ENCODE measurements at regions not wholly inside any gene's neighbourhood (a gene's known extent, or its start where the extent isn't known, plus 50 kb on each side); places are given as distances from the start of the nearest gene placed in this dataset.
"Not testable (repeated sequence)": the region's sequence is repeated elsewhere in the genome, so short reads cannot be mapped to it uniquely, and the experiment has no call there.

GRCh38 chr5:135743705-135744411 is 90.6 kb upstream of the SLC25A48 start:
- peaks cover 2% of the 10 kb centered on the region for H3K27me3 ChIP-seq (ENCODE audit: insufficient read depth, low read length, poor library complexity)
- H3K27ac ChIP-seq (ENCODE audit: low read length): no peak overlapping the region
- no peak overlapping the region for H3K9ac ChIP-seq (ENCODE audit: low read depth, low read length)
- ATAC-seq (ENCODE audit: insufficient read depth, low read depth): no peak
- DNase-seq: no peak
- no peaks in the 10 kb centered on the region for H3K4me1 ChIP-seq (ENCODE audit: insufficient read depth, low read length)
- no peak overlapping the region for H3K4me2 ChIP-seq (ENCODE audit: insufficient read depth, low read length)
- no peaks in the 10 kb centered on the region for H3K36me3 ChIP-seq (ENCODE audit: insufficient read depth, low read length)
- TF ChIP-seq EZH2 (IDR thresholded peaks at IDR 0.05; ENCODE audit: borderline replicate concordance, low read depth, low read length, severe bottlenecking) (no peak), CTCF (IDR thresholded peaks at IDR 0.05; ENCODE audit: borderline replicate concordance, extremely low read depth, low read length, poor library complexity, severe bottlenecking) (no peak)
- H3K79me2 ChIP-seq (ENCODE audit: insufficient read depth, low read length): no peaks in the 10 kb centered on the region
- no peaks in the 10 kb centered on the region for H3K9me3 ChIP-seq (ENCODE audit: insufficient read depth, low read length, severe bottlenecking)
- H3K4me3 ChIP-seq (ENCODE audit: low read depth in 1 of 2, low read length in 2 of 2): no peak overlapping the region
- H4K20me1 ChIP-seq (ENCODE audit: insufficient read depth, low read length): no peaks in the 10 kb centered on the region
- H2AFZ ChIP-seq (ENCODE audit: low read depth, low read length): no peak overlapping the region

GRCh38 chr5:135743181-135743580 is 91.3 kb upstream of the SLC25A48 start:
- no peak for TF ChIP-seq CTCF (IDR thresholded peaks at IDR 0.05; ENCODE audit: borderline replicate concordance, extremely low read depth, low read length, poor library complexity, severe bottlenecking)
- no peak for TF ChIP-seq EZH2 (IDR thresholded peaks at IDR 0.05; ENCODE audit: borderline replicate concordance, low read depth, low read length, severe bottlenecking)

GRCh38 chr5:135742240-135742639 is 92.2 kb upstream of the SLC25A48 start:
- not testable (repeated sequence) for H2AFZ ChIP-seq (ENCODE audit: low read depth, low read length); DNase-seq; H3K9ac ChIP-seq (ENCODE audit: low read depth, low read length); H3K79me2 ChIP-seq (ENCODE audit: insufficient read depth, low read length); H3K36me3 ChIP-seq (ENCODE audit: insufficient read depth, low read length); ATAC-seq (ENCODE audit: insufficient read depth, low read depth); H3K4me3 ChIP-seq (ENCODE audit: low read depth in 1 of 2, low read length in 2 of 2); H3K9me3 ChIP-seq (ENCODE audit: insufficient read depth, low read length, severe bottlenecking); H4K20me1 ChIP-seq (ENCODE audit: insufficient read depth, low read length); H3K4me1 ChIP-seq (ENCODE audit: insufficient read depth, low read length); H3K4me2 ChIP-seq (ENCODE audit: insufficient read depth, low read length); H3K27ac ChIP-seq (ENCODE audit: low read length)
- H3K27me3 ChIP-seq (ENCODE audit: insufficient read depth, low read length, poor library complexity): peaks cover 10% of the 10 kb centered on the region

More at GRCh38 chr5:135743181-135743580, 91.3 kb upstream of the SLC25A48 start:
- Histone ChIP-seq H3K4me3 (ENCODE audit: low read depth in 1 of 2, low read length in 2 of 2) (no peak overlapping the region), H3K27ac (ENCODE audit: low read length) (no peak overlapping the region), H3K9me3 (ENCODE audit: insufficient read depth, low read length, severe bottlenecking) (no peaks in the 10 kb centered on the region), H3K36me3 (ENCODE audit: insufficient read depth, low read length) (no peaks in the 10 kb centered on the region), H2AFZ (ENCODE audit: low read depth, low read length) (no peak overlapping the region), H3K4me1 (ENCODE audit: insufficient read depth, low read length) (no peaks in the 10 kb centered on the region), H4K20me1 (ENCODE audit: insufficient read depth, low read length) (no peaks in the 10 kb centered on the region), H3K4me2 (ENCODE audit: insufficient read depth, low read length) (no peak overlapping the region), H3K27me3 (ENCODE audit: insufficient read depth, low read length, poor library complexity) (peaks cover 5% of the 10 kb centered on the region), H3K9ac (ENCODE audit: low read depth, low read length) (no peak overlapping the region), H3K79me2 (ENCODE audit: insufficient read depth, low read length) (no peaks in the 10 kb centered on the region)
- DNase-seq (no peak), ATAC-seq (ENCODE audit: insufficient read depth, low read depth) (no peak)

- Histone ChIP-seq H3K79me2 (ENCODE audit: insufficient read depth, low read length) (no peaks in the 10 kb centered on the region), H4K20me1 (ENCODE audit: insufficient read depth, low read length) (no peaks in the 10 kb centered on the region), H3K4me3 (ENCODE audit: low read depth in 1 of 2, low read length in 2 of 2) (no peak overlapping the region), H3K4me2 (ENCODE audit: insufficient read depth, low read length) (no peak overlapping the region), H2AFZ (ENCODE audit: low read depth, low read length) (no peak overlapping the region), H3K9me3 (ENCODE audit: insufficient read depth, low read length, severe bottlenecking) (no peaks in the 10 kb centered on the region), H3K4me1 (ENCODE audit: insufficient read depth, low read length) (no peaks in the 10 kb centered on the region), H3K9ac (ENCODE audit: low read depth, low read length) (no peak overlapping the region), H3K27me3 (ENCODE audit: insufficient read depth, low read length, poor library complexity) (peaks cover 10% of the 10 kb centered on the region), H3K27ac (ENCODE audit: low read length) (no peak overlapping the region), H3K36me3 (ENCODE audit: insufficient read depth, low read length) (no peaks in the 10 kb centered on the region)
- no peak for DNase-seq
- ATAC-seq (ENCODE audit: insufficient read depth, low read depth): no peak
- TF ChIP-seq EZH2 (IDR thresholded peaks at IDR 0.05; ENCODE audit: borderline replicate concordance, low read depth, low read length, severe bottlenecking): no peak
- TF ChIP-seq CTCF (IDR thresholded peaks at IDR 0.05; ENCODE audit: borderline replicate concordance, extremely low read depth, low read length, poor library complexity, severe bottlenecking): no peak
Measured at GRCh38 chr5:135741040-135741439, 93.4 kb upstream of the SLC25A48 start.

All from DND-41 (cell line).